ENCODE measurements at regions not wholly inside any gene's neighbourhood (a gene's known extent, or its start where the extent isn't known, plus 50 kb on each side); places are given as distances from the start of the nearest gene placed in this dataset.

DNA sequence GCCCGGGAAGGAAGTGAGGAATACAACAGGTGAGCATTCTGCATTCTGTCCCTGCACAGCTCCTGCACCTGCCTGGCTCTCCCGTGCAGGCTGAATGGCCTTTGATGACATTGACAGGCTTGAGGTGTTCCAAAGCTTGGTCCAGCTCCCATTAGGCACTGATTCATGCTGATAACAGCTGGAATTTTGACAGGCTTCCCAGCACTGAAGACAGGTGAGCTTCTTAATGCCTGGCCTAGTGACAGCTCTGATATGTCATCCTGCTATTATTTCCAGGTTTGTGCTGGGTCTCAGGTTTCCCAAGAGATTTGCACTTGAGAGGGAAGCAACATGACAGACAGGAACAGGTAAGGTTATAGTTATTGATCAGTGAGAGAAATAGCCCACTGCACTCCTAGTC is 58.0 kb upstream of the MTNR1B start:
- Histone ChIP-seq H3K4ac (ENCODE audit: low read depth, low read length) (no peak overlapping the region), H4K8ac (replicated peaks; ENCODE audit: insufficient read length, low read depth, low read length) (no peak overlapping the region), H3K23ac (ENCODE audit: insufficient read length, low read depth, low read length) (no peak overlapping the region), H2BK20ac (ENCODE audit: low read depth, low read length, poor library complexity, severe bottlenecking) (no peak overlapping the region), H2BK15ac (ENCODE audit: low read depth, low read length) (no peak overlapping the region), H3K27ac (ENCODE audit: insufficient read length, low read depth, low read length) (no peak overlapping the region), H2BK120ac (ENCODE audit: low read depth, low read length, poor library complexity, severe bottlenecking) (no peak overlapping the region), H2AFZ (ENCODE audit: low read length) (no peak overlapping the region), H3K4me2 (ENCODE audit: insufficient read depth, insufficient read length, low read length) (no peak overlapping the region), H2BK12ac (ENCODE audit: insufficient read length, low read depth, low read length) (no peak overlapping the region), H3K9me3 (ENCODE audit: control insufficient read depth, low read depth, low read length) (no peaks in the 10 kb centered on the region), H3K9ac (ENCODE audit: extremely low read depth, insufficient read length, low read length) (no peak overlapping the region), H4K5ac (ENCODE audit: insufficient read length, low read depth, low read length) (no peak overlapping the region), H3K79me1 (ENCODE audit: insufficient read depth, low read depth, low read length, poor library complexity, severe bottlenecking) (no peaks in the 10 kb centered on the region), H3T11ph (ENCODE audit: low read length) (no peak overlapping the region), H3K79me2 (ENCODE audit: insufficient read depth, low read length) (no peaks in the 10 kb centered on the region), H3K18ac (ENCODE audit: insufficient read length, low read depth, low read length) (no peak overlapping the region), H3K56ac (ENCODE audit: insufficient read length, low read depth, low read length) (no peak overlapping the region), H2BK5ac (ENCODE audit: insufficient read length, low read length) (no peak overlapping the region), H3K4me1 (ENCODE audit: insufficient read depth, low read length) (no peaks in the 10 kb centered on the region), H4K91ac (ENCODE audit: insufficient read length, low read depth, low read length) (no peak overlapping the region), H2AK5ac (ENCODE audit: insufficient read length, low read length) (no peak overlapping the region), H3K14ac (ENCODE audit: insufficient read depth, low read length) (no peak overlapping the region), H4K20me1 (ENCODE audit: control insufficient read depth, insufficient read depth, insufficient read length) (no peaks in the 10 kb centered on the region), H3K23me2 (ENCODE audit: insufficient read length, low read depth, low read length, poor library complexity, severe bottlenecking) (no peaks in the 10 kb centered on the region), H3K27me3 (ENCODE audit: insufficient read depth, low read length) (no peaks in the 10 kb centered on the region)
- Mint-ChIP-seq H3K4me3 (no peak overlapping the region), H3K9me3 (no peaks in the 10 kb centered on the region), H3K27me3 (ENCODE audit: low read depth) (no peaks in the 10 kb centered on the region; the same call in 1 of the 2 replicates), H3K27ac (no peak overlapping the region), H3K4me1 (peaks cover 5 to 10% of the 10 kb centered on the region in 2 experiments), H3K36me3 (ENCODE audit: insufficient read depth in 1 of 3, low read depth in 3 of 3) (no peaks in the 10 kb centered on the region)
- TF ChIP-seq CTCF (conservative IDR thresholded peaks at IDR 0.05), result no peak
- DNase-seq, result no peak
- no CpG with 5 or more reads among the region's 2 CpGs for WGBS (ENCODE audit: extremely low coverage, insufficient read length, low lambda C conversion rate)
